Activated CD4-positive, alpha-beta memory T cell treated with anti-CD3 and anti-CD28 coated beads for 36 hours (primary cell): ENCODE measurements at regions not wholly inside any gene's neighbourhood (a gene's known extent, or its start where the extent isn't known, plus 50 kb on each side); places are given as distances from the start of the nearest gene placed in this dataset.

Experiments used
- CTCF ChIA-PET: fragments of 350-600 bp; sonication (Branson Sonifier 250); formaldehyde crosslinking; loops from one replicate; lab custom pipeline; 2021; ENCODE audit warnings: antibody characterized with exemption, inconsistent platforms; lab: Charles Lee
- POLR2A ChIA-PET: fragments of 350-600 bp; sonication (Branson Sonifier 250); formaldehyde crosslinking; loops from one replicate; lab custom pipeline; 2021; ENCODE audit warnings: antibody characterized with exemption; lab: Charles Lee
- DNase-seq: peaks from one replicate; pipeline ENCODE4 v3.0.0-alpha.2; 2020
- H3K27ac Mint-ChIP-seq: one replicate; pipeline ENCODE4 v1.8.0; 2021; ENCODE audit warnings: mixed read lengths
- H3K27me3 Mint-ChIP-seq: one replicate; pipeline ENCODE4 v1.8.0; 2021; ENCODE audit warnings: mixed read lengths
- H3K36me3 Mint-ChIP-seq: one replicate; pipeline ENCODE4 v1.8.0; 2021; ENCODE audit warnings: mixed read lengths
- H3K4me1 Mint-ChIP-seq: one replicate; pipeline ENCODE4 v1.8.0; 2021; ENCODE audit warnings: low read depth, mixed read lengths
- H3K4me3 Mint-ChIP-seq: one replicate; pipeline ENCODE4 v1.8.0; 2021; ENCODE audit warnings: mild to moderate bottlenecking, mixed read lengths
- H3K9me3 Mint-ChIP-seq: one replicate; pipeline ENCODE4 v1.8.0; 2021; ENCODE audit warnings: mixed read lengths
- intact Hi-C: fragments of 100-400 bp; cut with micrococcal nuclease; formaldehyde crosslinking; loops from one replicate; pipeline ENCODE4 v1.15.1; 2023

GRCh38 chr3:74074700-74075099 lies 450.0 kb upstream of the PDZRN3 start:
- no peaks in the 10 kb centered on the region for H3K4me1 Mint-ChIP-seq
- POLR2A ChIA-PET: no interaction called here
- no peak overlapping the region for H3K27ac Mint-ChIP-seq

GRCh38 chr3:74067296-74067695 lies 442.6 kb upstream of the PDZRN3 start:
- H3K36me3 Mint-ChIP-seq: no peaks in the 10 kb centered on the region
- no peaks in the 10 kb centered on the region for H3K4me1 Mint-ChIP-seq
- CTCF ChIA-PET: no interaction called here

More at GRCh38 chr3:74074700-74075099, 450.0 kb upstream of the PDZRN3 start:
- CTCF ChIA-PET: no interaction called here
- Mint-ChIP-seq H3K36me3 (no peaks in the 10 kb centered on the region), H3K27me3 (no peaks in the 10 kb centered on the region), H3K9me3 (peaks cover 12% of the 10 kb centered on the region), H3K4me3 (no peak overlapping the region)
- DNase-seq: no peak
- intact Hi-C loops: no loop called here

GRCh38 chr3:74066456-74066855 lies 441.7 kb upstream of the PDZRN3 start:
- no peak overlapping the region for H3K27ac Mint-ChIP-seq
- no peak for DNase-seq
- H3K9me3 Mint-ChIP-seq: peaks cover 15% of the 10 kb centered on the region
- H3K36me3 Mint-ChIP-seq: no peaks in the 10 kb centered on the region
- no peak overlapping the region for H3K4me3 Mint-ChIP-seq
- intact Hi-C loops: no loop called here
- H3K4me1 Mint-ChIP-seq: no peaks in the 10 kb centered on the region
- ChIA-PET POLR2A (no interaction called here), CTCF (no interaction called here)
- no peaks in the 10 kb centered on the region for H3K27me3 Mint-ChIP-seq

More at GRCh38 chr3:74067296-74067695, 442.6 kb upstream of the PDZRN3 start:
- no peak for DNase-seq
- POLR2A ChIA-PET: no interaction called here
- intact Hi-C loops: no loop called here
- H3K27me3 Mint-ChIP-seq: no peaks in the 10 kb centered on the region
- no peak overlapping the region for H3K27ac Mint-ChIP-seq
- no peak overlapping the region for H3K4me3 Mint-ChIP-seq
- peaks cover 9% of the 10 kb centered on the region for H3K9me3 Mint-ChIP-seq

- CTCF ChIA-PET: no interaction called here
- Mint-ChIP-seq H3K36me3 (no peaks in the 10 kb centered on the region), H3K27ac (no peak overlapping the region), H3K27me3 (no peaks in the 10 kb centered on the region), H3K4me1 (no peaks in the 10 kb centered on the region), H3K9me3 (peaks cover 12% of the 10 kb centered on the region), H3K4me3 (no peak overlapping the region)
- POLR2A ChIA-PET: no interaction called here
- no peak for DNase-seq
- intact Hi-C loops: no loop called here
These were observed 435.3 kb upstream of the PDZRN3 start for GRCh38 chr3:74059923-74060600.

- no peaks in the 10 kb centered on the region for H3K4me1 Mint-ChIP-seq
These were observed 434.7 kb upstream of the PDZRN3 start for GRCh38 chr3:74059301-74059922.

GRCh38 chr3:74057169-74057568 lies 432.4 kb upstream of the PDZRN3 start:
- DNase-seq: no peak
- Mint-ChIP-seq H3K9me3 (peaks cover 13% of the 10 kb centered on the region), H3K27me3 (no peaks in the 10 kb centered on the region), H3K27ac (no peak overlapping the region), H3K36me3 (no peaks in the 10 kb centered on the region), H3K4me1 (no peaks in the 10 kb centered on the region), H3K4me3 (no peak overlapping the region)
- ChIA-PET CTCF (no interaction called here), POLR2A (no interaction called here)
- intact Hi-C loops: no loop called here

More at GRCh38 chr3:74059301-74059922, 434.7 kb upstream of the PDZRN3 start:
- Mint-ChIP-seq H3K9me3 (peaks cover 12% of the 10 kb centered on the region), H3K27me3 (no peaks in the 10 kb centered on the region), H3K27ac (no peak overlapping the region), H3K36me3 (no peaks in the 10 kb centered on the region), H3K4me3 (no peak overlapping the region)
- intact Hi-C loops: no loop called here
- no peak for DNase-seq
- CTCF ChIA-PET: no interaction called here
- POLR2A ChIA-PET: no interaction called here

GRCh38 chr3:74055061-74055460 lies 430.3 kb upstream of the PDZRN3 start:
- no peak overlapping the region for H3K4me3 Mint-ChIP-seq
- DNase-seq: no peak
- POLR2A ChIA-PET: no interaction called here
- H3K36me3 Mint-ChIP-seq: no peaks in the 10 kb centered on the region
- H3K27ac Mint-ChIP-seq: no peak overlapping the region
- CTCF ChIA-PET: no interaction called here
- no peaks in the 10 kb centered on the region for H3K27me3 Mint-ChIP-seq
- intact Hi-C loops: no loop called here
- H3K9me3 Mint-ChIP-seq: peaks cover 8% of the 10 kb centered on the region
- H3K4me1 Mint-ChIP-seq: no peaks in the 10 kb centered on the region

- CTCF ChIA-PET: no interaction called here
- no peaks in the 10 kb centered on the region for H3K4me1 Mint-ChIP-seq
- no peak overlapping the region for H3K4me3 Mint-ChIP-seq
- no peaks in the 10 kb centered on the region for H3K36me3 Mint-ChIP-seq
- H3K27ac Mint-ChIP-seq: no peak overlapping the region
- intact Hi-C loops: no loop called here
- H3K27me3 Mint-ChIP-seq: no peaks in the 10 kb centered on the region
- POLR2A ChIA-PET: no interaction called here
- DNase-seq: no peak
- H3K9me3 Mint-ChIP-seq: peaks cover 8% of the 10 kb centered on the region
These were observed 429.8 kb upstream of the PDZRN3 start for GRCh38 chr3:74054566-74054965.

- H3K4me3 Mint-ChIP-seq: no peak overlapping the region
- ChIA-PET CTCF (no interaction called here), POLR2A (no interaction called here)
- no peak overlapping the region for H3K27ac Mint-ChIP-seq
- H3K36me3 Mint-ChIP-seq: no peaks in the 10 kb centered on the region
- intact Hi-C loops: no loop called here
- no peaks in the 10 kb centered on the region for H3K27me3 Mint-ChIP-seq
- peaks cover 8% of the 10 kb centered on the region for H3K9me3 Mint-ChIP-seq
- DNase-seq: no peak
- H3K4me1 Mint-ChIP-seq: no peaks in the 10 kb centered on the region
These were observed 429.3 kb upstream of the PDZRN3 start for GRCh38 chr3:74053970-74054516.

GRCh38 chr3:74049444-74049843 lies 424.7 kb upstream of the PDZRN3 start:
- intact Hi-C loops: no loop called here
- Mint-ChIP-seq H3K4me1 (no peaks in the 10 kb centered on the region), H3K27ac (no peak overlapping the region), H3K4me3 (no peak overlapping the region), H3K36me3 (no peaks in the 10 kb centered on the region), H3K9me3 (peaks cover 15% of the 10 kb centered on the region), H3K27me3 (no peaks in the 10 kb centered on the region)
- ChIA-PET CTCF (no interaction called here), POLR2A (no interaction called here)
- DNase-seq: no peak

GRCh38 chr3:74048699-74049098 lies 424.0 kb upstream of the PDZRN3 start:
- H3K36me3 Mint-ChIP-seq: no peaks in the 10 kb centered on the region
- intact Hi-C loops: no loop called here

GRCh38 chr3:74045000-74045399 lies 420.3 kb upstream of the PDZRN3 start:
- POLR2A ChIA-PET: no interaction called here
- H3K27ac Mint-ChIP-seq: no peak overlapping the region
- H3K4me3 Mint-ChIP-seq: no peak overlapping the region

More at GRCh38 chr3:74048699-74049098, 424.0 kb upstream of the PDZRN3 start:
- POLR2A ChIA-PET: no interaction called here
- CTCF ChIA-PET: no interaction called here
- Mint-ChIP-seq H3K27ac (no peak overlapping the region), H3K4me3 (no peak overlapping the region), H3K27me3 (no peaks in the 10 kb centered on the region), H3K4me1 (no peaks in the 10 kb centered on the region), H3K9me3 (peaks cover 15% of the 10 kb centered on the region)
- DNase-seq: no peak

More at GRCh38 chr3:74045000-74045399, 420.3 kb upstream of the PDZRN3 start:
- peaks cover 7% of the 10 kb centered on the region for H3K9me3 Mint-ChIP-seq
- intact Hi-C loops: no loop called here
- no peaks in the 10 kb centered on the region for H3K4me1 Mint-ChIP-seq
- H3K36me3 Mint-ChIP-seq: no peaks in the 10 kb centered on the region
- H3K27me3 Mint-ChIP-seq: no peaks in the 10 kb centered on the region
- no peak for DNase-seq
- CTCF ChIA-PET: no interaction called here
